H1 (cell line): ENCODE measurements at regions not wholly inside any gene's neighbourhood (a gene's known extent, or its start where the extent isn't known, plus 50 kb on each side); places are given as distances from the start of the nearest gene placed in this dataset.

ENCODE experiments used
- CTCF ChIA-PET: fragments of 300-600 bp; sonication (Branson Sonifier 250); formaldehyde crosslinking; loops from one replicate; lab custom pipeline; 2021; ENCODE audit not compliant: partially characterized antibody; lab: Charles Lee
- POLR2A ChIA-PET: fragments of 300-600 bp; sonication (Branson Sonifier 250); formaldehyde crosslinking; loops from one replicate; lab custom pipeline; 2021; ENCODE audit warnings: inconsistent platforms; ENCODE audit not compliant: partially characterized antibody; lab: Charles Lee
- DNase-seq, 2 experiments: peaks; one replicate each; pipeline versions ENCODE4 v3.0.0 to v3.0.0-alpha.2; 2010 to 2022; ENCODE audit warnings: low spot score in 2 of 2, low read depth in 1 of 2, mixed read lengths in 1 of 2
- FAIRE-seq: peaks from 2 replicates; lab custom pipeline; 2011; peaks lifted over from hg19 to GRCh38; lab: Jason Lieb, UNC
- H2AFZ ChIP-seq: 2 replicates; pipeline ENCODE4 v1.8.1; 2012; ENCODE audit warnings: low read length, inconsistent platforms
- H2AK5ac ChIP-seq: 2 replicates; pipeline ENCODE4 v1.6.1; 2013; ENCODE audit warnings: low read depth, low read length
- H2BK120ac ChIP-seq: replicated peaks from 2 replicates; pipeline ENCODE3; 2013; ENCODE audit warnings: low read depth, low read length, inconsistent platforms
- H2BK12ac ChIP-seq: 2 replicates; pipeline ENCODE4 v1.6.1; 2013; ENCODE audit warnings: low read depth, low read length
- H2BK15ac ChIP-seq: 2 replicates; pipeline ENCODE4 v1.6.1; 2013; ENCODE audit warnings: low read length
- H2BK20ac ChIP-seq: 2 replicates; pipeline ENCODE4 v1.6.1; 2013; ENCODE audit warnings: low read length
- H2BK5ac ChIP-seq: 2 replicates; pipeline ENCODE4 v1.6.1; 2013; ENCODE audit warnings: low read depth, low read length
- H3K14ac ChIP-seq: 2 replicates; pipeline ENCODE4 v1.6.1; 2013; ENCODE audit warnings: inconsistent platforms; ENCODE audit not compliant: insufficient read length
- H3K18ac ChIP-seq: 2 replicates; pipeline ENCODE4 v1.6.1; 2013; ENCODE audit warnings: low read length; ENCODE audit errors: extremely low read depth
- H3K23ac ChIP-seq: 2 replicates; pipeline ENCODE4 v1.6.1; 2013; ENCODE audit warnings: inconsistent platforms; ENCODE audit not compliant: insufficient read length
- H3K23me2 ChIP-seq: 2 replicates; pipeline ENCODE4 v1.6.1; 2013; ENCODE audit warnings: low read depth, low read length
- H3K27ac ChIP-seq: 2 replicates; pipeline ENCODE4 v1.6.1; 2011; ENCODE audit warnings: low read depth, low read length, inconsistent platforms
- H3K27me3 ChIP-seq, 4 experiments: replicated peaks in 1 of 4; 1 replicate in 1 of 4; 2 replicates in 3 of 4; pipeline versions ENCODE4 v1.6.1 to v1.8.1; 2011 to 2013; ENCODE audit warnings: low read length in 3 of 4, mild to moderate bottlenecking in 3 of 4, inconsistent platforms in 2 of 4, mixed read lengths in 2 of 4, moderate library complexity in 1 of 4; ENCODE audit not compliant: control insufficient read depth in 3 of 4, insufficient read depth in 3 of 4; ENCODE audit errors: extremely low read depth in 1 of 4
- H3K36me3 ChIP-seq, 4 experiments: 2 replicates each; pipeline versions ENCODE4 v1.6.1 to v1.8.1; 2011 to 2013; ENCODE audit warnings: mild to moderate bottlenecking in 4 of 4, low read length in 3 of 4, moderate library complexity in 2 of 4, control low read depth in 1 of 4, inconsistent platforms in 1 of 4; ENCODE audit not compliant: insufficient read depth in 4 of 4, control insufficient read depth in 2 of 4
- H3K4ac ChIP-seq: replicated peaks from 2 replicates; pipeline ENCODE3; 2013; ENCODE audit warnings: low read length, low read depth, mixed read lengths, inconsistent platforms; ENCODE audit not compliant: insufficient read length
- H3K4me1 ChIP-seq, 4 experiments: replicated peaks in 1 of 4; 1 replicate in 1 of 4; 2 replicates in 3 of 4; pipeline versions ENCODE4 v1.6.1 to v1.8.1; 2011 to 2013; ENCODE audit warnings: low read length in 3 of 4, inconsistent platforms in 2 of 4, mixed read lengths in 1 of 4; ENCODE audit not compliant: insufficient read depth in 4 of 4, control insufficient read depth in 3 of 4
- H3K4me2 ChIP-seq, 2 experiments: 2 replicates each; pipeline versions ENCODE4 v1.6.1 to v1.8.1; 2011 to 2013; ENCODE audit warnings: low read depth in 2 of 2, low read length in 2 of 2, control low read depth in 1 of 2, inconsistent platforms in 1 of 2, mild to moderate bottlenecking in 1 of 2; ENCODE audit not compliant: insufficient read depth in 1 of 2
- H3K4me3 ChIP-seq, 4 experiments: fragments of 200-600, 300-600 bp in 1 of 4; sonication (generic), shearing (Covaris generic), sonication (Bioruptor Twin) in 1 of 4; 2 replicates each; pipeline versions ENCODE4 v1.5.1 to v1.8.1; 2011 to 2016; ENCODE audit warnings: low read length in 4 of 4, low read depth in 3 of 4, control low read depth in 2 of 4, inconsistent platforms in 2 of 4, mild to moderate bottlenecking in 2 of 4, mixed read lengths in 1 of 4, moderate library complexity in 1 of 4; ENCODE audit not compliant: insufficient read depth in 2 of 4; ENCODE audit errors: extremely low read depth in 1 of 4
- H3K56ac ChIP-seq: replicated peaks from 2 replicates; pipeline ENCODE3; 2013; ENCODE audit warnings: low read depth, mild to moderate bottlenecking, mixed read lengths, low read length, inconsistent platforms; ENCODE audit not compliant: insufficient read length
- H3K79me1 ChIP-seq: 2 replicates; pipeline ENCODE4 v1.6.1; 2013; ENCODE audit warnings: low read depth, low read length, control low read depth
- H3K79me2 ChIP-seq, 2 experiments: 2 replicates each; pipeline versions ENCODE4 v1.6.1 to v1.8.1; 2012 to 2013; ENCODE audit warnings: low read length in 2 of 2, mild to moderate bottlenecking in 2 of 2, inconsistent platforms in 1 of 2; ENCODE audit not compliant: insufficient read depth in 2 of 2, control insufficient read depth in 1 of 2
- H3K9ac ChIP-seq, 4 experiments: replicated peaks in 1 of 4; 1 replicate in 1 of 4; 2 replicates in 3 of 4; pipeline versions ENCODE4 v1.6.1 to v1.8.1; 2011 to 2013; ENCODE audit warnings: low read depth in 3 of 4, low read length in 3 of 4, control low read depth in 2 of 4, mild to moderate bottlenecking in 2 of 4, moderate library complexity in 2 of 4, inconsistent platforms in 1 of 4; ENCODE audit errors: extremely low read depth in 1 of 4
- H3K9me3 ChIP-seq, 2 experiments: 2 replicates each; pipeline versions ENCODE4 v1.6.1 to v1.8.1; 2012 to 2013; ENCODE audit warnings: mild to moderate bottlenecking in 2 of 2, moderate library complexity in 2 of 2, control low read depth in 1 of 2, inconsistent platforms in 1 of 2, low read depth in 1 of 2, low read length in 1 of 2, mixed read lengths in 1 of 2; ENCODE audit not compliant: insufficient read depth in 2 of 2
- H4K20me1 ChIP-seq, 2 experiments: replicated peaks in 1 of 2; 2 replicates each; pipeline versions ENCODE3 to v1.8.1; 2011 to 2013; ENCODE audit warnings: inconsistent platforms in 2 of 2, low read length in 2 of 2, mild to moderate bottlenecking in 1 of 2; ENCODE audit not compliant: insufficient read depth in 2 of 2, control insufficient read depth in 1 of 2
- H4K5ac ChIP-seq: 2 replicates; pipeline ENCODE4 v1.6.1; 2013; ENCODE audit warnings: low read length, low read depth, mixed read lengths, inconsistent platforms; ENCODE audit not compliant: insufficient read length
- H4K8ac ChIP-seq: 2 replicates; pipeline ENCODE4 v1.8.0; 2013; ENCODE audit warnings: mild to moderate bottlenecking, moderate library complexity, low read length, inconsistent platforms; ENCODE audit not compliant: insufficient read depth; ENCODE audit errors: extremely low read depth
- H4K91ac ChIP-seq: replicated peaks from 2 replicates; pipeline ENCODE3; 2013; ENCODE audit warnings: low read length, mixed read lengths, inconsistent platforms; ENCODE audit not compliant: insufficient read length
- BACH1 ChIP-seq: IDR thresholded peaks from 2 replicates; pipeline ENCODE4 v1.6.1; 2012; ENCODE audit warnings: low read length, improper control_type of control experiment
- CTBP2 ChIP-seq: IDR thresholded peaks from 2 replicates; pipeline ENCODE4 v1.7.0; 2011; ENCODE audit warnings: borderline replicate concordance, mild to moderate bottlenecking, moderate library complexity, mixed read lengths, low read length; ENCODE audit not compliant: insufficient read depth, insufficient read length
- GTF2F1 ChIP-seq: IDR thresholded peaks from 2 replicates; pipeline ENCODE4 v1.6.1; 2012; ENCODE audit warnings: low read depth, low read length, improper control_type of control experiment, borderline replicate concordance
- JUN ChIP-seq: IDR thresholded peaks from 2 replicates; pipeline ENCODE4 v1.6.1; 2011; ENCODE audit warnings: low read depth, mild to moderate bottlenecking, improper control_type of control experiment, low read length
- KDM4A ChIP-seq: IDR thresholded peaks from one replicate; pipeline ENCODE4 v1.7.1; 2012; ENCODE audit warnings: low read depth, mild to moderate bottlenecking, moderate library complexity, low read length, inconsistent platforms; ENCODE audit not compliant: severe bottlenecking
- POLR2A ChIP-seq, 2 experiments: IDR thresholded peaks; 1 replicate in 1 of 2; 2 replicates in 1 of 2; pipeline ENCODE4 v1.6.1; 2011; ENCODE audit warnings: low read depth in 2 of 2, low read length in 2 of 2, mild to moderate bottlenecking in 2 of 2; ENCODE audit errors: control extremely low read depth in 1 of 2
- POLR2AphosphoS5 ChIP-seq: IDR thresholded peaks from 2 replicates; pipeline ENCODE4 v1.6.1; 2011; ENCODE audit warnings: low read depth, low read length
- POU5F1 ChIP-seq: IDR thresholded peaks from 2 replicates; pipeline ENCODE4 v1.6.1; 2011; ENCODE audit warnings: low read depth, mild to moderate bottlenecking, low read length, moderate library complexity
- RXRA ChIP-seq: IDR thresholded peaks from 2 replicates; pipeline ENCODE4 v1.6.1; 2011; ENCODE audit warnings: low read depth, mild to moderate bottlenecking, low read length, moderate library complexity; ENCODE audit not compliant: insufficient read depth
- SAP30 ChIP-seq: fragments of 300-600 bp; sonication (generic); IDR thresholded peaks from 2 replicates; pipeline ENCODE4 v1.7.1; 2012; ENCODE audit warnings: low read length, moderate library complexity, mild to moderate bottlenecking, inconsistent platforms; ENCODE audit not compliant: insufficient read depth, insufficient replicate concordance
- SUZ12 ChIP-seq: fragments of 200-600 bp; sonication (generic); IDR thresholded peaks from 2 replicates; pipeline ENCODE4 v1.6.1; 2012; ENCODE audit warnings: mild to moderate bottlenecking, inconsistent platforms, low read length, moderate library complexity, mixed read lengths
- WGBS, 2 experiments: shearing (Covaris generic) in 1 of 2; methylation state at CpG; one replicate each; pipeline versions ENCODE4 v1.1.6 to v1.1.7; 2013 to 2015; ENCODE audit warnings: low lambda C conversion rate in 2 of 2, mixed read lengths in 2 of 2, inconsistent platforms in 1 of 2, low coverage in 1 of 2, missing lambda C conversion rate in 1 of 2; ENCODE audit not compliant: insufficient replicate concordance in 2 of 2, insufficient coverage in 1 of 2, insufficient read length in 1 of 2; ENCODE audit errors: extremely low coverage in 1 of 2, missing lambda C conversion rate in 1 of 2; 5-methylcytosine and 5-hydroxymethylcytosine counted together
- TF ChIP-seq, protein P1 (sequence below): IDR thresholded peaks from 2 replicates; pipeline ENCODE4 v1.6.1; 2011; ENCODE audit warnings: low read depth, mild to moderate bottlenecking, low read length; ENCODE audit not compliant: insufficient read depth

DNA sequence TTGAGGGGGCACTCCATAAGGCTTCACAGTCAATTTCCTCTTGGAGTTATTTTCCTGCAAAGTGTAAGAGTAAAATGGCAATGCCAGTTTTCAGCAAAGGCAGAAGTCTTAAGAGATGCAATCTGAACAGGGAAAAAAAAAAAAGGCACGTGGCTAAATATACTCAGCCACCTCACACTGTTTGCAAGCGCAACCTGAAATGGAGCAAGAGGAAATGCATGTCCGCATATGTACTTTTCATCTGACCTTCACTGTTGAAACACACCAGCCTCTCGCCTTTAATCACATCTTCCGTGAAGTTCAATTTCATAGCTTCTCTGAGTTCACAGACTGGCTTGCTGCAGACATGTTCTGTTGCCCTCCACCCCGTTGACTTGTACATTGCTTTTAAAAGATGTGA lies 101.4 kb downstream of the KATNIP start:
- Histone ChIP-seq H3K4me3 (no peak overlapping the region), H2BK20ac (no peak overlapping the region), H3K4me1 (peaks cover 2 to 8% (median 3%) of the 10 kb centered on the region in 4 experiments; a peak in 5 of 7 replicates), H3K4ac (no peak overlapping the region), H3K36me3 (no peaks in the 10 kb centered on the region), H2BK5ac (no peak overlapping the region), H2AK5ac (no peak overlapping the region), H3K27ac (no peak overlapping the region), H2BK15ac (no peak overlapping the region), H3K79me2 (no peaks in the 10 kb centered on the region), H4K8ac (no peak overlapping the region), H4K91ac (no peak overlapping the region), H4K20me1 (peaks cover 0 to 2% of the 10 kb centered on the region in 2 experiments), H3K9me3 (no peaks in the 10 kb centered on the region), H3K23ac (no peak overlapping the region), H2AFZ (no peak overlapping the region), H3K4me2 (no peak overlapping the region), H3K9ac (no peak overlapping the region), H3K14ac (no peak overlapping the region), H4K5ac (no peak overlapping the region), H3K23me2 (no peaks in the 10 kb centered on the region), H2BK12ac (no peak overlapping the region), H3K56ac (no peak overlapping the region), H2BK120ac (no peak overlapping the region), H3K18ac (no peak overlapping the region), H3K27me3 (no peaks in the 10 kb centered on the region), H3K79me1 (no peaks in the 10 kb centered on the region)
- CTCF ChIA-PET: interaction anchor here (0.7 kb wide), 2 partner anchors 136 to 498 kb away, joined by 3 read pairs; no protein-coding TSS in a partner anchor
- POLR2A ChIA-PET: no interaction called here
- DNase-seq: no peak
- no peak for FAIRE-seq
- 94% methylated on average over 5 of the region's 6 CpGs; no CpG with 5 or more reads in 1 of the 2 experiments for WGBS, 2 experiments
- TF ChIP-seq CTBP2 (no peak), SUZ12 (no peak), RXRA (no peak), POU5F1 (no peak), POLR2A (IDR thresholded peaks at IDR 0.05; ENCODE audit: control extremely low read depth in 1 of 2, low read depth in 2 of 2, low read length in 2 of 2) (no peak), SAP30 (no peak), KDM4A (no peak), POLR2AphosphoS5 (no peak), BACH1 (no peak), GTF2F1 (no peak), JUN (no peak)
- TF ChIP-seq, protein P1, sequence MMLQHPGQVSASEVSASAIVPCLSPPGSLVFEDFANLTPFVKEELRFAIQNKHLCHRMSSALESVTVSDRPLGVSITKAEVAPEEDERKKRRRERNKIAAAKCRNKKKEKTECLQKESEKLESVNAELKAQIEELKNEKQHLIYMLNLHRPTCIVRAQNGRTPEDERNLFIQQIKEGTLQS: no peak
